Fibroblast of the aortic adventitia (primary cell): ENCODE measurements at regions not wholly inside any gene's neighbourhood (a gene's known extent, or its start where the extent isn't known, plus 50 kb on each side); places are given as distances from the start of the nearest gene placed in this dataset.
A peak's percentile ranks its signal among the peaks of the same experiment; 100 is the strongest.

Experiments
- DNase-seq: peaks from one replicate; pipeline ENCODE4 v3.0.0-alpha.2; 2010; ENCODE audit warnings: low read depth
- H3K4me3 ChIP-seq: 2 replicates; pipeline ENCODE4 v1.5.1; 2011; ENCODE audit warnings: low read depth, mild to moderate bottlenecking, control low read depth, low read length, moderate library complexity
- TF ChIP-seq, protein P1 (sequence below): IDR thresholded peaks from 2 replicates; pipeline ENCODE4 v1.5.1; 2011; ENCODE audit warnings: mild to moderate bottlenecking, low read length, control low read depth, inconsistent platforms; ENCODE audit not compliant: insufficient read depth

DNA sequence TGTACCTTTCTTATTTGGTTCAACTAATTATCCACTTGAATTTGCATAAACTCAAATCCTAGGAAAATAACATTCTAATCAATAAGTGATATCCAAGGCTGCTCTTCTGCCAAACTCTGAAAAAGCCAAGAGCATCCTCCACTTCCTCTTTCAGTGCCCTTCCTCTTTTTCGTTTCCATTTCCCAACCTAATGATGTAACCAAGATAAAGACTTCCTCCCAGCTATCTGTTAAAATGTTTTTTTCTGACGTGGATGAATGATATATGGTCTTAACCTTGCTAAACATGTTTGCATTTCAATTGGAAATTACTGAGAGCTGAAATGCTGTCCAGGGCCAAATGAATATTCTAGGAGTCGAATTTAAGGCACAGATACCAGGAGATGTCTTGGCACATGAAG, 459.5 kb upstream of the PDE3A start:
- TF ChIP-seq, protein P1, sequence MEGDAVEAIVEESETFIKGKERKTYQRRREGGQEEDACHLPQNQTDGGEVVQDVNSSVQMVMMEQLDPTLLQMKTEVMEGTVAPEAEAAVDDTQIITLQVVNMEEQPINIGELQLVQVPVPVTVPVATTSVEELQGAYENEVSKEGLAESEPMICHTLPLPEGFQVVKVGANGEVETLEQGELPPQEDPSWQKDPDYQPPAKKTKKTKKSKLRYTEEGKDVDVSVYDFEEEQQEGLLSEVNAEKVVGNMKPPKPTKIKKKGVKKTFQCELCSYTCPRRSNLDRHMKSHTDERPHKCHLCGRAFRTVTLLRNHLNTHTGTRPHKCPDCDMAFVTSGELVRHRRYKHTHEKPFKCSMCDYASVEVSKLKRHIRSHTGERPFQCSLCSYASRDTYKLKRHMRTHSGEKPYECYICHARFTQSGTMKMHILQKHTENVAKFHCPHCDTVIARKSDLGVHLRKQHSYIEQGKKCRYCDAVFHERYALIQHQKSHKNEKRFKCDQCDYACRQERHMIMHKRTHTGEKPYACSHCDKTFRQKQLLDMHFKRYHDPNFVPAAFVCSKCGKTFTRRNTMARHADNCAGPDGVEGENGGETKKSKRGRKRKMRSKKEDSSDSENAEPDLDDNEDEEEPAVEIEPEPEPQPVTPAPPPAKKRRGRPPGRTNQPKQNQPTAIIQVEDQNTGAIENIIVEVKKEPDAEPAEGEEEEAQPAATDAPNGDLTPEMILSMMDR: no peak
- H3K4me3 ChIP-seq: no peak overlapping the region
- DNase-seq: no peak

DNA sequence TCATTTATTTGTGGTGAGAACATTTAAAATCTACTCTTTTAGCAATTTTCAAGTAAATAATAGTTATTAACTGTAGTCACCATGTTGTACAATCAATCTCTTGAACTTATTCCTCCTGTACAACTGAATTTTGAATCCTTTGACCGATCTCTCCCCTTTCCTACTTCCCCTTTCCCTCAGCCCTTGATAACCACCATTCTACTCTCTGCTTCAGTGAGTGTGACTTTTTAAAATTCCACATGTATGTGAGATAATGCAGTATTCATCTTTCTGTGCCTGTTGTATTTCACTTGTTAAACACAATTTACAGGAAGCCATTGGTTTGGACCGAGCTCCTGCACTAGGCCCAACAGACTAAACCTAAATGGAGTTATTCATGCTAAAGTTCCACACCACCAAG, 458.9 kb upstream of the PDE3A start:
- DNase-seq: no peak
- no peak overlapping the region for H3K4me3 ChIP-seq
- TF ChIP-seq, protein P1: no peak

DNA sequence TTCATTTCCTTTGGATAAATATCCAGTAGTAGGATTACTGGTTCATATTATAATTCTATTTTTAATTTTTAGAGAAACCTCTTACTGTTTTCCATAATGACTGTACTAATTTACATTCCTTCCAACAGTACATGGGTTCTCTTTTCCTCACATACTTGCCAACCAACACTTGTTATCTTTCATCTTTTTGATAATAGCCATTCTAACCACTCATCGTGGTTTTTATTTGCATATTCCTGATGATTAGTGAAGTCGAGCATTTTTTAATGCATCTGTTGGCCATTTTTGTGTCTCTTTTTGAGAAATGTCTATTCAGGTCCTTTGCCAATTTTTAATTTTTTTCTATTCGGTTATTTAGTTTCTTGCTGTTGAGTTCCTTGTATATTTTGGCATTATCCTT, 457.7 kb upstream of the PDE3A start:
- peak; percentile 30 for DNase-seq
- no peak overlapping the region for H3K4me3 ChIP-seq
- TF ChIP-seq, protein P1: no peak

DNA sequence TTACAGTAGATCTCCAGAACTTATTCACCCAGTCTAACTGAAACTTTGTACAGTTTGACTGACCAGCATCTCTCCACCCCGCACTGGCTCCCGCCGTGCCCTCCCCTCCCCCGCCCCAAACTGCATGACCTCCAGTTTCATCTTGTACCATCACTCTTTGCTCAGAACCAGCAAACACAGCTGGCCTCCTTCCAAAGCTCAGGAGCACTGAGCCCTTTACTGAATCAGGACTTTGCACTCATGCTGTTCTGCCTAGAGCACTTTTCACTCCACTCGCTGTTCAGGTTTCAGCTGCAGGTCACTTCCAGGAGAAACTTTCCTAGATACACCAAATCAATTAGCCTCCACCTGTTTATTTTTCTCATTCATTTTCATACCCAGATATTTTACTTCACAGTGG, 455.3 kb upstream of the PDE3A start:
- DNase-seq: no peak
- H3K4me3 ChIP-seq: no peak overlapping the region
- TF ChIP-seq, protein P1: no peak

DNA sequence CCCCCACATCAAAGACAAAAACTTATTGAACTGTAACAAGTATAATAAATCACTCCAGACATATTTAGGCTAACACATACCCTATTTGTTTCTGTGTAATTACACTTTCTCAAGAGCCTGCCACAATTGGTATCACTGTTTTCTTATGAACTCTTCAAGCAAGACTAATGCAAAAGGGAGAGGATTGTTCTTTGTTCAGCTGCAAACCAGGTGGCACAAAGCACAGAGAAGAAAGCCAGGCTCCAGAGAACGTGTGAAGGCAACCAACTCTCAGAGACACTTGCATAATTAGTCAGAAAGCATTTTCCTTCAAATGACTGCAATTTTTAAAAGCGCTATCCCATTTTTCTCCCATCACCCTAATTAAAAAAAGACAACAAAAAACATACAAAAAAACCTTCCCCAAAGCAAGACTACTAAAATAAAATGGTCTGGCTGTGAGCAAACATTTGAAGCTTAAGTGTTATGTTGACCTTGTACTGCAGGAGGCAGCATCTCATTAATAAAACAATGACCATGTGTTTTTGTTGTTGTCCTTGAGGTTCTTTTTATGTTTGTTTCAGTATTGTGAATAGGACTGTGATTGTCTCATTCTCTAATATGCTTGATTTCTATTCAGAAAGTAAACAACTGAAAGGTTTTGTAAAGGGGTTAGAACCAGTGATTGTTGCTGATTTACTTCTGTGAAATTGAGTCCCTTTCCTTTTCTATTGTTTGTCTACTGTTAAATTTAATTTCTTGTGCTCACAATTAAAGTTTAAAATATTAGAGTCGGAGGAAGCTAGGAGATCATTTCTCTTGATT, 452.7 kb upstream of the PDE3A start:
- H3K4me3 ChIP-seq: no peak overlapping the region
- TF ChIP-seq, protein P1: peak; percentile 62
- peak; percentile 72 for DNase-seq

DNA sequence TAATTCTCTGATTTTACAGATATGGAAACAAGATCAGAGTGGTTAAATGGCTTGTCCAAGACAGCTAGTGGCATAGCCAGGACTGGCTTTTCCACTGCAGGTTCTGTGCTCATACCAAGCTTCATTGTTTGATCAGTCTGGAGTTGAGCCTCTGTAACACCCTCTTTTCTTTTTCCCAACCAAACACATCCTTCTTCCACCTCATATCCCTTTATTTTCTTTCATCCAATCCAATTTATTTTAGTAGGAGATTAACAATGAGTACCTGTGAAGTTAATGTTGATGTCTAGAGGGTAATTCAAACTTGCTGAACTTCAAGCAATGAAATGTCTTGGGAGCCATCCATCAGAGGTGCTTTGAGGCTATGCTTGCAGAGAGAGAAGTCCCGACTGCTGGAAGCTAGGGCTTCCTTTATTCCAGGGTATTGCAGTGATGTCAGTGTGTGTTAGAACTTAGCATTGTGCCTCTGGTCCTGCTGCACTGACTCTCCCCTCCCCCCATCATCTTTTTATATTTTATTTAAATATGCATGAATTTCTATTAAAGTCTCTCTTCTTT, 452.1 kb upstream of the PDE3A start:
- no peak for DNase-seq
- H3K4me3 ChIP-seq: no peak overlapping the region
- TF ChIP-seq, protein P1: no peak
